Stimulated activated naive CD8-positive, alpha-beta T cell treated with anti-CD3 and anti-CD28 coated beads, Interleukin-15, Interleukin-2, amounts not matched to agents 100 ng/mL and 50 ng/mL, for 24 hours (primary cell): ENCODE measurements at regions not wholly inside any gene's neighbourhood (a gene's known extent, or its start where the extent isn't known, plus 50 kb on each side); places are given as distances from the start of the nearest gene placed in this dataset.
"Not testable (repeated sequence)": the region's sequence is repeated elsewhere in the genome, so short reads cannot be mapped to it uniquely, and the experiment has no call there.

ENCODE experiments used
- H3K27ac Mint-ChIP-seq: one replicate; pipeline ENCODE4 v1.8.0; 2021; ENCODE audit warnings: mild to moderate bottlenecking, mixed read lengths
- H3K27me3 Mint-ChIP-seq: one replicate; pipeline ENCODE4 v1.8.0; 2021; ENCODE audit warnings: mixed read lengths
- H3K36me3 Mint-ChIP-seq: one replicate; pipeline ENCODE4 v1.8.0; 2021; ENCODE audit warnings: low read depth, mixed read lengths
- H3K4me1 Mint-ChIP-seq: one replicate; pipeline ENCODE4 v1.8.0; 2021; ENCODE audit warnings: low read depth, mixed read lengths
- H3K4me3 Mint-ChIP-seq: one replicate; pipeline ENCODE4 v1.8.0; 2021; ENCODE audit warnings: mild to moderate bottlenecking, mixed read lengths
- H3K9me3 Mint-ChIP-seq: one replicate; pipeline ENCODE4 v1.8.0; 2021; ENCODE audit warnings: mixed read lengths

GRCh38 chr7:118870187-118870586 lies 645.7 kb downstream of the ANKRD7 start:
- H3K4me1 Mint-ChIP-seq, result no peaks in the 10 kb centered on the region
- H3K4me3 Mint-ChIP-seq, result no peak overlapping the region
- no peaks in the 10 kb centered on the region for H3K9me3 Mint-ChIP-seq
- H3K27me3 Mint-ChIP-seq, result no peaks in the 10 kb centered on the region
- no peaks in the 10 kb centered on the region for H3K36me3 Mint-ChIP-seq
- H3K27ac Mint-ChIP-seq, result no peak overlapping the region

DNA sequence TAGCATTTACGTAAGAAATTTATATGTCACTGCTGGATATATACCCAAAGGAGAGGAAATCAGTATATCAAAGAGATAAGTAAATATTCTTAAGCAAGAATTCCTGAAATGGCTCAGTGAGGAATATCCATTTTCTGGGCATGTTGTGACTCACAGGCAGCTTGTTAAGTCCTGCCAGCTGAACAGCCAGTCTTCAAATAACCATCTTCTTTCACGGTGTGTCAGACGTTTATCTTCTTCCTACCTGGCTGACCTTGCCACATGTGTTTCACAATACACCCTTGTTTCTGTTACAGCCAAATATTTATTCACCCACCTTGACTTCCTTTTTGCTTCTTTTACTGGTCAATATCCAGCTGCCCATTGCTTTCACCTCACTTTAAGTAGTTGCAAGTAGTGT lies 648.1 kb downstream of the ANKRD7 start:
- Mint-ChIP-seq H3K27me3 (no peaks in the 10 kb centered on the region), H3K36me3 (no peaks in the 10 kb centered on the region), H3K4me3 (no peak overlapping the region), H3K27ac (no peak overlapping the region), H3K9me3 (no peaks in the 10 kb centered on the region), H3K4me1 (no peaks in the 10 kb centered on the region)

- H3K36me3 Mint-ChIP-seq, result no peaks in the 10 kb centered on the region
- no peaks in the 10 kb centered on the region for H3K9me3 Mint-ChIP-seq
- no peaks in the 10 kb centered on the region for H3K27me3 Mint-ChIP-seq
- H3K27ac Mint-ChIP-seq, result no peak overlapping the region
- no peak overlapping the region for H3K4me3 Mint-ChIP-seq
- H3K4me1 Mint-ChIP-seq, result no peaks in the 10 kb centered on the region
Measured at GRCh38 chr7:118877187-118877586, 652.7 kb downstream of the ANKRD7 start.

DNA sequence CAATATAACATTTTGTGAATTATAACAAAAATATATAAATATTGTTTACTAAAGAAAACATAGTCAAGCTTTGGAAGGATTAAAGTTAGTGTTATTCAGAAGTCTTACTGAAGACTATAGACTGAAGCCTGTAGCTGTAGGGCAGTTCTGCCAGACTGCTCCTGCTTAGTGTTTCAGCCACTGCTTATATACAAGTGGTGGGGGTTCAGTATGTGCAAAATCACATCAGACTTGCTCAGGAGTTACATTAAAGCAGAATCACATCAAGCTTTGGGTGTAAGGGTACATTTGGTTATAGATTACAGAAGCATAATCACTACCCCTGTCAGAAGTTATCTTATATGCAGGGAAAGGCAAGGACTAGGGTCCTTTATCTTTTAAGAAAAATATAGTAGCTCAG lies 653.8 kb downstream of the ANKRD7 start:
- Mint-ChIP-seq H3K36me3 (no peaks in the 10 kb centered on the region), H3K4me3 (no peak overlapping the region)

DNA sequence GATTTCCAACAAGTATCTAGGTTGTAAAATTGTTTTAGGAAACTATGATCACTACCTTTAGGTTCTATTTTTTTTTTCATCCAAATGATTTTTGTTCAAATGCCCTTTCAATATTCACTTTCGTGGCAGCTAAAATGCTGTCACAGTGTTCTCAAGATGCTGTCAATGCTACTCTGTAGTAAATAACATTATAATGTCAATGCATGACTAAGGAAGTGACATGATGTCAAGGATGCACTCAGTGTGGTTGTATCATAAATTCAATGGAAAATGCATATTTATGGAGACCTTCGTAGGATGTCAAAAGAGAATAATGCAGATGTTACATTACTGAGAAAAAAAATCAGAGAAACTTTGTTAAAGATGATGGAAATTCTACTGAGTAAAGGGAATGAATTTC lies 673.8 kb downstream of the ANKRD7 start:
- Mint-ChIP-seq H3K4me3 (no peak overlapping the region), H3K27ac (no peak overlapping the region), H3K9me3 (peaks cover 1% of the 10 kb centered on the region), H3K36me3 (no peaks in the 10 kb centered on the region), H3K4me1 (no peaks in the 10 kb centered on the region), H3K27me3 (no peaks in the 10 kb centered on the region)

More for the DNA sequence above, 653.8 kb downstream of the ANKRD7 start:
- no peak overlapping the region for H3K27ac Mint-ChIP-seq
- no peaks in the 10 kb centered on the region for H3K4me1 Mint-ChIP-seq
- no peaks in the 10 kb centered on the region for H3K9me3 Mint-ChIP-seq
- no peaks in the 10 kb centered on the region for H3K27me3 Mint-ChIP-seq

DNA sequence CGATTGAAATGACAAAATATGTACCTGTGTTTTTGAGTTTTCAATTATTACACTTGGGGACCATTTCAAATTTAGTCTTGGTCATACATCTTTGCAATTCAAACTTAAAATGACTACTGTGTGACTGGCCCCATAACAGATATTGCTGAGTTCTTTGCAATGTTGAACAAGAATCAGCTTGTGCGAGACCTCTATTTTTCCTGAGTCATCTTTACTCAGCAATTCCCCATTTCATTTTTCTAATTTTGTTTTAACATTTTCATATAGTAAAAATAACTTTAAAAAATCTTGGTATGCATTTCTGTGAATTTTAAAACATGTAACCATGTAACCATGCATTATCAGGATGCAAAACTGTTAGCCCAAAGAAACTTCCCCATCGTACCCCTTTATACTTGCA lies 678.1 kb downstream of the ANKRD7 start:
- Mint-ChIP-seq H3K4me1 (no peaks in the 10 kb centered on the region), H3K27ac (no peak overlapping the region), H3K27me3 (no peaks in the 10 kb centered on the region), H3K4me3 (no peak overlapping the region), H3K36me3 (no peaks in the 10 kb centered on the region), H3K9me3 (no peaks in the 10 kb centered on the region)

GRCh38 chr7:118907911-118908527 lies 683.5 kb downstream of the ANKRD7 start:
- Mint-ChIP-seq H3K9me3 (no peaks in the 10 kb centered on the region), H3K36me3 (no peaks in the 10 kb centered on the region), H3K4me3 (no peak overlapping the region), H3K4me1 (no peaks in the 10 kb centered on the region), H3K27ac (no peak overlapping the region), H3K27me3 (no peaks in the 10 kb centered on the region)

DNA sequence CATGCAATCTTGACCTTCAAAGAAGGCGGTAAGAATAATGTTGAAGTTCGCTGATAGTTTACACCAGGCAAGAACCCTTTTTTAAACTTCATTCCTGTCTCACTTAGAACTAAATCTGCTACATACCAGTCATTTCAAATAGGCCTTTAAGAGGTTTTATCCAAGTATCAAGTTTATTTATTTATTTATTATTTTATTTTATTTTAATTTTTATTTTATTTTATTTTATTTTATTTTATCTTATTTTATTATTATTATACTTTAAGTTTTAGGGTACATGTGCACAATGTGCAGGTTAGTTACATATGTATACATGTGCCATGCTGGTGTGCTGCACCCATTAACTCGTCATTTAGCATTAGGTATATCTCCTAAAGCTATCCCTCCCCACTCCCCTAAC lies 691.6 kb downstream of the ANKRD7 start:
- not testable (repeated sequence) for H3K36me3 Mint-ChIP-seq, H3K4me1 Mint-ChIP-seq, H3K9me3 Mint-ChIP-seq, H3K27me3 Mint-ChIP-seq, H3K4me3 Mint-ChIP-seq, H3K27ac Mint-ChIP-seq

DNA sequence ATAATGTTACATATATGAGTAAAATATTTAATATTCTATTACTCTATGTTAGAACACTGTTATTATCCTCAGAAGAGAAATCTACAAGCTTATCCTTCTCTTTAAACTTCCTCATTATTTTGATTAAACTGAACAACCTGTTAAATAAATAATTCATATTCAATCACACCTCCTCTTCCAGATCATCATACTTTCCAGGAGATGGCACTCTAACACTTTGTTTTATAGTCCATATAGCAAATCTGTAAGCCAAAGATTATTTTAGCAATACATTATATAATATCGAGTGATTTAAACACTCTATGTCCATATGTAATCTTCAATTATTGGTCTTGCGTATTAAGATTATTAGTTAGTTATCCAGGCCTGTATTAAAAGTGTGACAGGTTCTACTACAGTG lies 694.1 kb downstream of the ANKRD7 start:
- Mint-ChIP-seq H3K4me3 (no peak overlapping the region), H3K27ac (no peak overlapping the region), H3K27me3 (no peaks in the 10 kb centered on the region), H3K9me3 (no peaks in the 10 kb centered on the region), H3K36me3 (no peaks in the 10 kb centered on the region), H3K4me1 (no peaks in the 10 kb centered on the region)

DNA sequence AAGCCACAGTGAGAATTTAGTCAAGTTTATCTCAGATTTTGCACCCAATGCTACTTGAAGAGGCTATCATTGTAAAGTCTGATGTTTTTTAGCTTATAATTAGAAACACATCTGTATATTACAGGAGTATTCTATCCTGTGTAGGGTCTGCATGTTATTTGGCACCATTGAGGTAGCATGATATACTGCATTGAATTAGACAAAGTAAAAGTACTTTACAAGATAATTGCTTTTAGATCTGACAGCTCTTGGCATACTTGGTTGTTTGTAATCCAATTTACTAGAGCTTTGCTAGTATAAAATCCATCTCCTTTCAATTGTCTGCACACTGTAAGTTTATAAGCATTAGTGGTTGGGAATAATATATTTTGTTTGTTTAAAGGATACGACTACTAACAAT lies 714.3 kb downstream of the ANKRD7 start:
- Mint-ChIP-seq H3K4me3 (no peak overlapping the region), H3K9me3 (no peaks in the 10 kb centered on the region), H3K36me3 (no peaks in the 10 kb centered on the region), H3K27ac (no peak overlapping the region), H3K4me1 (no peaks in the 10 kb centered on the region), H3K27me3 (no peaks in the 10 kb centered on the region)

DNA sequence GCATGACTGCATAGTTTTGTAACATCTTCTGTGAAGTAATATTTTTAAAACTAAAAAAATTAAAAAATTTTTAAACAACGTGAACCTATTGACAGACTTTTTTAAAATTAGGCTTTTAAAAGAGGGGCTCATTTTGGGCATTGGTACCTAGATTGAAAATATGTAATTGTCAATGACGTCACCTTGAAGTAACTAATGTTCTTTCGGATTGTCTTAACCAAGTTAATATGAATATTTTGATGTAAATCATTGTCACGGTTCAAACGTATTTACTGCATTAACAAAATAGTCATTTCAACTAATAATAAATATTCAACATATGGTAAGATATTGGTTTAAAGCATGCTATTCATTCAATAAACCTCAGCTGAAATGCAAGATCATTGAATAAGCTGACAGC lies 719.8 kb downstream of the ANKRD7 start:
- Mint-ChIP-seq H3K4me1 (no peaks in the 10 kb centered on the region), H3K27me3 (no peaks in the 10 kb centered on the region), H3K4me3 (no peak overlapping the region), H3K36me3 (no peaks in the 10 kb centered on the region), H3K27ac (no peak overlapping the region), H3K9me3 (no peaks in the 10 kb centered on the region)

- no peaks in the 10 kb centered on the region for H3K4me1 Mint-ChIP-seq
- no peak overlapping the region for H3K27ac Mint-ChIP-seq
- H3K4me3 Mint-ChIP-seq, result no peak overlapping the region
- H3K9me3 Mint-ChIP-seq, result no peaks in the 10 kb centered on the region
- H3K27me3 Mint-ChIP-seq, result no peaks in the 10 kb centered on the region
- no peaks in the 10 kb centered on the region for H3K36me3 Mint-ChIP-seq
Measured at GRCh38 chr7:118945911-118946682, 721.6 kb downstream of the ANKRD7 start.

DNA sequence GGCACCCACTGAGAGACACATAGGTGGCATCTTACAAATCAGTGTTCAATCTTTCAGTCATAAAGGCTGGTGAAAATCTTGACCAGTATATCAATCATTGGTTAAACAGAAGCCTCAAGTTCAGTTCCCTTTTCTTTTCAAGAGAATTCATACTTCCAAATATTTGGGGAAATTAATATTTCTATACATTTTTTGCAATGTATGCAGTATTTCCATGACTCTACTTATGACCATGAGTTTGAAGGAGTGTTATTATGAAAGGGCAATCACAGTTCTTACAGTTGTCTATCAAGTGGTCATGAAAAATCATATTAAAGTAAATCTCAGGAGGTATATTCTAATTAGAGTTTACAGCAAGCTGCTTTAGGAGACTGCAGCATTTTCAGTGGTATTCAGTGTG lies 724.0 kb downstream of the ANKRD7 start:
- Mint-ChIP-seq H3K9me3 (peaks cover 3% of the 10 kb centered on the region), H3K4me1 (no peaks in the 10 kb centered on the region), H3K4me3 (no peak overlapping the region), H3K27ac (no peak overlapping the region), H3K27me3 (no peaks in the 10 kb centered on the region), H3K36me3 (no peaks in the 10 kb centered on the region)

DNA sequence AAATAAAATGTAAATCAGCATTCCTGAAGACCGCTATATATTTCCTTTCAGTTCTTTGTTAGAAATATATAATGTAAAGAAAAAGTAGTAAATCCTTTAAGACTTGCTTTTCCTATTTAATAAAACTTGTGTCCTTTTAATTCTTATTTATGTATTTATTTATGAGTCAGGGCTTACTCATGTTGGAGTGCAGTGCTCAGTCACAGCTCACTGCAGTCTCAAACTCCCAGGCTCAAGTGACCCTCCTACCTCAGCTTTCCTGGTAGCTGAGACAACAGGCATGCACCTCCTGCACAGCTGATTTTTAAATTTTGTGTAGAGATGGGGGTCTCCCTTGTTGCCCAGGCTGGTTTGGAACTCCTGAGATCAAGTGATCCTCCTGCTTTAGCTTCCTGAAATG lies 724.5 kb downstream of the ANKRD7 start:
- Mint-ChIP-seq H3K4me1 (no peaks in the 10 kb centered on the region), H3K27me3 (no peaks in the 10 kb centered on the region), H3K9me3 (peaks cover 3% of the 10 kb centered on the region), H3K27ac (no peak overlapping the region), H3K36me3 (no peaks in the 10 kb centered on the region), H3K4me3 (no peak overlapping the region)

DNA sequence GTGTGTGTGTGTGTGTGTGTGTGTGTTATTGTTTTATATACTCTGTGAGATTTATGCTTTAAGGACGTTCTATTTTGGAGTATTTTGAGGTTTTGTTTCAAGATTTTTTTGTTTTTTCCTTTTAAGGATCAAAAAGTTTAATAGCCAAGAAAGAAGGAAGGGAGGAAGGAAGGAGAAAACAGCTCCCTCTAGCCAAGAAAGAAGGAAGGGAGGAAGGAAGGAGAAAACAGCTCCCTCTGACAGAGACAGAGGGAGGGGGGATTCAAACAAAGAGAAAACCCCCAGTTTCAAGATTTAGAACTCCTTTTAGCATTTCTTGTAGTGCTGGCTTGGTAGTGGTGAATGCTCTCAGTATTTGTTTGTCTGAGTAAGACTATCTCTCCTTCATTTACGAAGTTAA lies 731.8 kb downstream of the ANKRD7 start:
- H3K4me3 Mint-ChIP-seq, H3K4me1 Mint-ChIP-seq, H3K27me3 Mint-ChIP-seq, H3K27ac Mint-ChIP-seq, H3K36me3 Mint-ChIP-seq, H3K9me3 Mint-ChIP-seq: not testable (repeated sequence)

DNA sequence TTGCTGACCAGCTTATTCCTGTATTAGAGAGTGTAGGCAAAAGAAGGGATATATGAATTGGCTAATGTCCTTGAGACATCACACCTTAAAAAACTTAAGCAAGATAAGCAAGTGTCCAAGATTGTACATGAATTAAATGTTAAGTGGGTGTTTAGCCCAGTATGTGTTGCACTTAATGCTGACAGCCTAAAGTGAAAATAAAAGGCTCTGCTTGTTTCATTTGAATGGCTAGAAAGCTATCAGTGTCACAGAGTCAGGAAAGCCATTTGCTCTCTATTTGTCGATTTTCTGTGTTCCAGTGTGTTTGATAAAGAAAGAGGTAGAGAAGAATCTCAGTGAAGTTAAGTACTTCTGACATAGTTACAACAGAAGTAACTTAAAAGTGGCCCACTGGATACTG lies 744.9 kb downstream of the ANKRD7 start:
- no peaks in the 10 kb centered on the region for H3K27me3 Mint-ChIP-seq
- no peak overlapping the region for H3K27ac Mint-ChIP-seq
- H3K9me3 Mint-ChIP-seq, result no peaks in the 10 kb centered on the region
- H3K4me1 Mint-ChIP-seq, result no peaks in the 10 kb centered on the region
- H3K36me3 Mint-ChIP-seq, result no peaks in the 10 kb centered on the region
- H3K4me3 Mint-ChIP-seq, result no peak overlapping the region
